GM19043 (cell line): ENCODE measurements at regions not wholly inside any gene's neighbourhood (a gene's known extent, or its start where the extent isn't known, plus 50 kb on each side); places are given as distances from the start of the nearest gene placed in this dataset.
"Not testable (repeated sequence)": the region's sequence is repeated elsewhere in the genome, so short reads cannot be mapped to it uniquely, and the experiment has no call there.

ENCODE experiments used
- ATAC-seq: cut with Tn5 transposase; IDR thresholded peaks from one replicate; pipeline ENCODE4 v1.9.1; 2021; ENCODE audit warnings: low read depth; ENCODE audit not compliant: unreplicated experiment

- ATAC-seq, result no peak
Measured at GRCh38 chr12:74319886-74320285, 217.7 kb upstream of the ATXN7L3B start.

- no peak for ATAC-seq
Measured at GRCh38 chr12:74321381-74321780, 216.3 kb upstream of the ATXN7L3B start.

- ATAC-seq, result no peak
Measured at GRCh38 chr12:74322792-74323191, 214.8 kb upstream of the ATXN7L3B start.

GRCh38 chr12:74328623-74329022 is 209.0 kb upstream of the ATXN7L3B start:
- ATAC-seq, result no peak

DNA sequence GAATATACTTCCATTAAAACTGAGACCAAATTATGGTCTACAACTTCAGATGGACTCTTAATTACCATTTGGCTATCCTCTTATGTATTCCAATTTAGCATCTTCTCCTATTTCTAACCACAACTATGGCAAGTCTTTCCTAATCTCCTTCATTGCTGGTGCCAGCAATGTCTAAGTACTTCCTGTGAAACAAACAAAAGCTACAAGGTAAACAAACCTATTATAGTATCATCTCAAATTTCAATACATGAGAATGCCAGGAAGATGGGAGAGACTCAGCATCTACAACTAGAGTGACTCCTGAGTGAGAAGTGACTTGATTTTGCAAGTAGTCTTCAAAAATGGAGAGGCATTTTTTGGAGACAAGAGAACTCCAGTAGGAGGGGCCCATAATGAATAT is 202.9 kb upstream of the ATXN7L3B start:
- ATAC-seq, result no peak

GRCh38 chr12:74337951-74338350 is 199.7 kb upstream of the ATXN7L3B start:
- ATAC-seq, result no peak

GRCh38 chr12:74339211-74339610 is 198.4 kb upstream of the ATXN7L3B start:
- ATAC-seq, result no peak

- ATAC-seq, result no peak
Measured at GRCh38 chr12:74349925-74350324, 187.7 kb upstream of the ATXN7L3B start.

GRCh38 chr12:74365178-74365964 is 172.3 kb upstream of the ATXN7L3B start:
- peak; percentile 68 for ATAC-seq

DNA sequence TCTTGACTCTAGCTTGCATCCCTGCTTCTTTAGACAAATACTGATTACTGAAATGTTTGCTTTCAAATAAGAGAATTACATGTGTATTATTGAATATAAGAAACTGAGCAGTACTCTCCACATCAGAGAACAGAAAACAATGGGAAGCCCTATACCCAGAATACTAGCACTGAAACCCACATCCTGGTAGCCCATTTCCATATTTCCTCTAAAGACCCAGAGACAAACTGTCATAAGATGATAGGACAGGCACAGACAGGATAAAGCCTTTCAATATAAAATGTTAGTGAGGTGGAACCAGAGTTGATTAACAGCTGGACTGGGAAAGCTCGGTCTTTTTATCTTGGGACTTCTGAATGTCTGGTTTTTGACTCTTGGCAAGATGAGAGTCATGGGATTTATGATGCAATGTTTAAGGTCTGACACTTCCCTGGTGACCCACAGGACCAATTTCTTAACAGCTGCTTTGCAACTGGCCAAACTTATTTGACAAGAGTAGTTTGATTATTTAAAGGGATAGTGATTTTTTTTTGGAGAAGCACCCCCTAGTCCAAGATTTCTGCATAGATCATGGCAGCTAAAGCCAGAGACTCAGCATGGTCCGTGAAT is 166.9 kb upstream of the ATXN7L3B start:
- no peak for ATAC-seq

DNA sequence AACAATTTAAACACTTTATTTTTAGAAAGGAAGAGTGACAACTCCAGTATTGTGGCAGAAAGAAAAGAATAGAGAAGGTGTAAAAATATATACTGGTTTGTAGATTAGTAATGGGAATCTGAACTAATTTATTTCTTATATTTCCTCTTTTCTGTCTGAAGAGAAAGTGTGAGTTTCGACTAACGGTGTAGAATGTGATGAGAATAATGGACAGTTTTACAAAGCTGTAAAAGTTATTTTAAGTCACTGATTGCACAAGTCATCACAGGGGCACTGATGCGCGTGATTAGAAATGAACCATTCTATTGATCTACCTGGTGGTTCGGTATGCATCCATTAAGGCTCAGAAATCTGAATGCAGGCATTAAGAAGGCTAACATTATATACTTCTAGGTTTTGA is 158.5 kb upstream of the ATXN7L3B start:
- no peak for ATAC-seq

DNA sequence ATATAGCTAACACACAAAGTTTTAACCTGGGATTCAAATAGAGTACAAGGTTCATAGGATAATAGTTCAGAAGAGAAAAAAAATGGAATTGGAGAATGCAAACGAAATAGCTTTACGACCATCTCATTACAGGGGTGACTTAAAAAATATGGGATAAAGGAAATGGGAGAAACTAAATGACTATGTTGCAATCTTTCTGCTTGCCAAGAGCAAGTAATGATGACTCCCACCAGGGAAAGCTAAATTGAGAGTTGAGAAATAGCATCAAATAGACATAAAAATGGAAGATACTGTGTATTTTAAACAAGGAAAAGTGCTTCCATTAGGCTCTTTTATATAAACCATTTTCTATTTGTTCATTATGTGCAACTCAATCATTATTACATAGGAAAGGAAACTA is 155.7 kb upstream of the ATXN7L3B start:
- ATAC-seq, result no peak

DNA sequence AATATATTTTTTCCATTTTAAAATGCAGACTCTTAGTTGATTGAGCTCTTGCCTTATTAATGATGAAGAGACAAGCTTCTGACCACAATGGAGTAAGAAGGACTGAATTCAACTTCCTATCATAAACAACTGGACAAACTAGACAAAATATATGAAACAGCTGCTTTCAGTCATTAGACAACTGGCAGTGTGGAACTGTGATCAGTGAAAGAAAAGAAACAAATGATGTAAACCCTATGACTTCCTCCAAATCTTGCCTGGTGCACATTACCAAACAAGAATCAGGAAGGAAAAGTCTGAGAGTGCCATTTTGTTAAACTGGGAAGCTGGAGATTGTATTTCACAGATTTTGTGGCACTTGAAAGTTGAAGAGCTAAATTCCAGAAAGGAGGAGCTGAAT is 154.7 kb upstream of the ATXN7L3B start:
- no peak for ATAC-seq

- no peak for ATAC-seq
Measured at GRCh38 chr12:74391283-74391682, 146.4 kb upstream of the ATXN7L3B start.

DNA sequence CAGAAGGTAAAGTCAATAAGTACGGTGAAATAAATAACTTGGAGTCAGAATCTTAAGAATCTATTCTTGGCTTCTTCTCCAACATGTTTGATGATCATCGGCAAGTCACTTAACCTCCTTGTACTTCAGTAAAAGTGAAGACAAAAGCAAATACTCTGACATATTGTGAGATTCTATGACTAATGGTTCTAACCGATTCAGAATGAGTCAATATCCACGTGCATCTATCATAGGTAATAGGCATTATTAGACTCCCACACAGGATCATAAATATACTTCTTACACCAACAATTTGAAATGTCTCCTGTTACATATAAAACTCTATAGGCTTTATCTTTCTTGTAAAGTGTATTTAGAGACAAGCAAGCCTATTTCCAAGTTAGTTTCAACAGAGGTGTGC is 144.4 kb upstream of the ATXN7L3B start:
- ATAC-seq, result no peak

DNA sequence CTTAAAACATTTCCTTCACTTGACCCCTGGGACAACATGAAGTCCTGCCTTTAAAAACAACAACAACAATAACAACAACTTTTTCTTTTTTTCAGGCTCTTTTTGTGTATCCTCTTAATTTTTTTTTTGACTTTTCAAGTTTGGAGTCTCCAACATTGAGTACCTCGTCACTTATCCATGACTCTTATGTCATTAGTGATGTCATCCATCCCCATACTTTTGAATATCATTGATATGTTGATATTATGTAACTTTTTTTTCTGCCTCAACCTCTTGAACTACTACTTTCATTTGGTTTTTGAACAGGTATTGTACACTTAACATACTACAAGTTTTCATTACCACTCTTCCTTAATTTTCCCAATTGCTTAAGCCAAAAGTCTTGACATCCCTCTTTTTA is 143.0 kb upstream of the ATXN7L3B start:
- ATAC-seq, result no peak

DNA sequence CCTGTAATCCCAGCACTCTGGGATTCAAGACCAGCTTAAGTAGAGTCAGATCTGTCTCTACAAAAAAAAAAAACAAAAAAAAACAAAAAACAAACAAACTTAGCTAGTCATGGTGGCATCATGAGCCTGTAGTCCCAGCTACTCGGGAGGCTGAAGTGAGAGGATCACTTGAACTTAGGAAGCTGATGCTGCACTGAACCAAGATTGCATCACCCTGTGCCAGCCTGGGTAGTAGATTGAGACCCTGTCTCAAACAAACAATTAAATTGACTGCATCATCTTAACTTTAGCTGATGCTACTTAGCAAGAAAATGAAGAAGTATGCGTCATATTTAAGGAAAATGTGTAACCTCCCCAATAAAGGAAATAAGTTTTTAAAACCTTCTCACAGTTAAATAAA is 136.6 kb upstream of the ATXN7L3B start:
- ATAC-seq, result no peak

DNA sequence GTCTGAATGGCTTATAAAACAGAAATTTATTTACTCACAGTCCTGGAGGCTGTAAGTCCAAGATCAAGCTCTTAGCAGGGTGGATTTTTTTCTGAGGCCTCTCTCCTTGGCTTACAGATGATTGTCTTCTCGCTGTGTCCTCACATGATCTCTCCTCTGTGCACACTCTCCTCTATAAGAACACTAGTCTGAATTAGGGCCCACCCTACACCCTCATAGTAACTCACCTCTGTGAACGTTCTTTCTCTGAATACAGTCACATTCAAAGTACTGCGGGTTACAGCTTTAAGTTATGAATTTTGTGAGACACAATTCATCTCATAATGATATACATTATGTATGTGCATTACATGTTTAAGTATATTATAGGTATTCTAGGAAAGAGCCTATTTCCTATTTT is 135.7 kb upstream of the ATXN7L3B start:
- no peak for ATAC-seq

GRCh38 chr12:74403221-74403470 is 134.5 kb upstream of the ATXN7L3B start:
- not testable (repeated sequence) for ATAC-seq

- no peak for ATAC-seq
Measured at GRCh38 chr12:74408601-74409166, 129.0 kb upstream of the ATXN7L3B start.

DNA sequence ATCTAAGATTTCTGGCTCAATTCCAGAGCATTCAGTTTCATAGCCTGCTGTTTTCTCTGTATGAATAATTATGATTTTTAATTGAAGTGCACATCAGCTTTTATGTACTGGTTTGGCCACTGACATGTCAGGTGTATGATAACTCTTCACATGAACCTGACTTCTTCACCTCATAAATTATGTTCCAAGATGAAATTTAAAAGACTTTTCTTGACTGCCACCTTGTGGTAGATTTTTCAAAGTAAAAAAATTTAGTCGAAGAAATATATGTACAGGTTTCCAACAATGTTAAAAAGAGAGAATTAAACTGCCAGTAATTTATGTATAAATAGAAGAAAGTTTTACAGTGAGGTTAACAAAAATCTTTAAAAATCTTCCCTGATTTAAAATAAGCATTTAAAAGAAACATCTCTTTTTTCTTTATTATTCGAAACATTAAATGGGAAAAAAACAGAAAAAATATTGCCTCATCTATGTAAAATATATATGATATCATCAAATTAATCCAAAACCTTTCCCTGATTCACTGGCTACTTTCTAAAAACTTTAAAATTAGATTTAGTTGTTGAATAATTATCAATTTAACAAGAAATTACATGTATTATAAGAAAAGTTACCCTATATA is 124.9 kb upstream of the ATXN7L3B start:
- no peak for ATAC-seq

GRCh38 chr12:74415633-74416032 is 122.0 kb upstream of the ATXN7L3B start:
- ATAC-seq, result peak; percentile 54
